Head of caudate nucleus (tissue), 42 donors: ENCODE measurements at regions not wholly inside any gene's neighbourhood (a gene's known extent, or its start where the extent isn't known, plus 50 kb on each side); places are given as distances from the start of the nearest gene placed in this dataset.
"Not testable (repeated sequence)": the region's sequence is repeated elsewhere in the genome, so short reads cannot be mapped to it uniquely, and the experiment has no call there.

Experiments used
- DNase-seq, 42 donors: peaks; one replicate each; pipeline versions ENCODE4 v3.0.0 to v3.0.0-alpha.2; 2020 to 2021; ENCODE audit warnings: mixed read lengths in 7 of 42
- intact Hi-C: fragments of 100-400 bp; cut with DNase I; formaldehyde crosslinking; loops from one replicate; pipeline ENCODE4 v1.15.0; 2022

DNA sequence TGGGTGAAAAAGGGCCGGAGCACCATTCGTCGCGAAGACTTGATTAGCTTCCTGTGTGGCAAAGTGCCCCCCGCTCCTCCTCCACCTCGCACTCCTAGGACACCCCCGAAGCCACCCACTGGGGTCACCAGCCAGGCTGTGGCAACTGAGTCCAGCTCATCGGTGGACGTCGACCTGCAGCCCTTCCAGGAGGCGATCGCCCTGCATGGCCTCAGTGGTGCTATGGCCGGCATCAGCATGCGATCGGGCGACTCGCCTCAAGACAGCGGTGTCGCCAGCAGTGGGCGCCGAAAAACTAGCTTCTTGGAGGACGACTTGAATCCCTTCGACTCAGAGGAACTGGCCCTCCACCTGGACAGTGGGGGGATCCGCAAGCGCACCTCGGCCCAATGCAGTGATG lies 126.8 kb upstream of the CXorf66 start:
- no peak for DNase-seq
- intact Hi-C loops: no loop called here

DNA sequence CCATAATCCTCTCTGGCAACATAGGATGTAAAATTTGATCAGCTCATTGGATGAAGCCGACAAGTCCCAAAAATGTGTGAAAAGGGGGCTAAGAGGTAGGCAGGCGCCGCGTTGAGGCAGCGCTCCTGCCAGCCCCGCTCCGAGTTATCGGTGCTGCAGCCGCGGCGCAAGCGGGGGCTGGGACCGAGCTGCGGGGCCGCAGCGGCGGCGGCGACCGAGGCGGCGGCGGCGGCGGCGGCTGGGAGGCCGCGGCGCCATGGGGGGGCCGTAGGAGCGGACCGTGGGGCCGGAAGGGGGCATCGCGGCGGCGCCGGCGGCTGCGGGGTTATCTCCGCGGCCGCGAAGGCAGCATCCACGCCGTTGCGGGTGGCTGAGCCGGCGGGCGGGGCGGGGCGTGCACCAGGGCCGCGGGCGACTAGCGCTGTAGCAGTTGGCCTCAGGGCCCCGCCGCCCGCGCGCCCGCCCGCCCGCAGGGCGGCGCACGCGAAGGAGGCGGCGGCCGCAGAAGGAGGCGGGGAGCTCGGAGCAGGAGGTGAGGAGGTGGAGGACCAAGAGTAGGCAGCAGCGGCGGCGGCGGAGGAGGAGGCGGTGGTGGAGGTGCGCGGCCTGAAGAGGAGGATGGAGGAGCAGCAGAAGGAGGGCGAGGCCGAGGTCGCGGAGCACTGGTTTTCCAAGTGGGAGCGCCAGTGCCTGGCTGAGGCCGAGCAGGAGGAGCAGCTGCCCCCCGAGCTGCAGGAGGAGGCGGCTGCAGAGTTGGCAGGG lies 126.0 kb upstream of the CXorf66 start:
- intact Hi-C loops: no loop called here
- peak in 36 of 42 donors; percentile 5 to 62 (median 32) for DNase-seq

DNA sequence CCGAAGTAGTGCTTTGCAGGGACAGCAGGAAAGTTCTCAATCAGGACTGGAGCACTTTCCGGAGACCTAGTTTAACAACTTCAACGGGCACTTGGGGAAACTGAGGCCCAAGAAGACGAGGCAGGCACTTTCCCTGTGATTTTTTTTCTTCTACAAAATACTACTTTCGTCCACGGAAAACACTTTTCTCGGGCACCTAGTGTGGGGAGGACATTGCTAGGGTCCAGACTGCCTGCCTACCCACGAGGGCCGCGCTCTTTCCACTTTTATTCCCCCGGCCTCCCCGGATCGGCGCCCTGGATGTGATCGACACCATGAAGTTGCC lies 125.4 kb upstream of the CXorf66 start:
- DNase-seq: peak in 6 of 42 donors; percentile 5 to 21 (median 12)
- intact Hi-C loops: no loop called here

DNA sequence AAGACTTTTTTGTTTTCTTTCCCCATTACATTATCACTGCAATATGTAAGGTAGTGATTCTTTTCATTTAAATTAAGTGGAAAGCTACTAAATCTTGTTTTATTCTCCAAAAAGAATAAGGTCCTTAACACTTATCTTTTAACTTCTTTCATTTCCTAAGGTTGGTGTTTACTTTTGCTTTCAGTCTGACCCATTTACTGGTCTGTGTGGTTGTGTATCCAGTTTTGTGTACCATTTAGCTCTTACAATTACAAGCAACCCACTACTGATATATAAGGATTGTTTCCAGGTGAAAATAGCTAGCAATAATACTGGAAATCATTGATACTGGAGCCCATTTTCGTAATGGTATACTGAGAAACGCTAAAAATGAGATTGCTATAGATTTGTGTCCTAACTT lies 123.1 kb upstream of the CXorf66 start:
- no peak for DNase-seq
- intact Hi-C loops: no loop called here

DNA sequence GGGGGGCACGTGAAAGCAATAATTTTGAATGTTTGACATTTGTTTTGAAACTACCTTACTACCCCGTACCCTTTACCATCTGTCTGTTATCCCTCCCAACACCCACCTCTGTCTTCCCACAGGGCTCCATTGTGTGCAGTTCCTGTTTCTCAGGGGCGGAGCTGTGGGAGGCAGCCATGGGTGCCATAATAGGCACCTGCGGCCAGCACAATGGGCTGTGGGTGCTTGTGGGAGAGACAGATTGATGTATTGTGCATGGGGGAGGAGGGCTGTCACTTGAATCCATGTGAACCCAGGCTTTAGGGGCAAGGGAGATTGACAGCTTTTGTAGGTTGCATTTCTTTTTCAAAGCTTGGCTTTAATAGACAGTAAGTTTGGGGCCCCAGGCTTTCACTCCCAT lies 122.6 kb upstream of the CXorf66 start:
- peak in 17 of 42 donors; percentile 1 to 47 (median 16) for DNase-seq
- intact Hi-C loops: no loop called here

DNA sequence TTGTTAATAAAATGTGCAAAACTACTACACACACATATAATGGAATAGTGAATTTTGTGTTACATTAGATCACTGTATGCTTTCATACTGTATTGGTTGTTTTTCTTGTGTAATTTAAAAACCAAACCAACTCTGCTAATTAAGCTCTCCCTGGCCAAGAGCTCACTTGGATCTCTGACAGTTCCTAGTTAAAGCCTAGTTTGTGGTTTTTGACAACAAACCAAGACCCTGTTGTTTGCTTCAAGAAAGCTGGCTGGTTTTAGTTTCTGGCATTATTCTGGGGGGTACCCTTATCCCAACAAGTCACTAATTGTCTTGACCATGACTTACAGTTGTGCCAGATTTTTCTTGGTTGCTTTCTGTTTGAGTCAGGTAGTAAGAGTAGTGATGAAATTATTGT lies 121.4 kb upstream of the CXorf66 start:
- no peak for DNase-seq
- intact Hi-C loops: no loop called here

DNA sequence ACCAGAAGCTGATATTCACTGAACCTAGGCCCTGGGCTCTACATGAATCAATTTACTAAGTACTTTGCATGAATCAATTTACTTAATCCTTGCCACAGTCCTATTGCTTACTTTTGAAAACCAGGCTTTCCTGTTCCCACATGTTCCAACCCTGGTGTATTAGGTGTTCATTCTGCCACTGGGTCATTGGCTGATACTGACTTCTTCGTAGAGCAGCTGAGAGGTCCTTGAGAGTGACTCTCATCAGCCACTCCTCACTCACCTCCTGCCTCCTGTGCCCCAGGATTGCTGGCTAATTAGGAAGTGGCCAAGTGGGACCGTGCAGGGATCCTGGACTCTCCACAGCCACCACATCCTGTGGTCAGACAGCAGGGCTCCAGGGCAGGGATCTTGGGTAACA lies 109.5 kb upstream of the CXorf66 start:
- intact Hi-C loops: loop anchor here (5.0 kb wide), 1 partner anchor 62 kb away; no protein-coding TSS in a partner anchor
- DNase-seq: not testable (repeated sequence)

DNA sequence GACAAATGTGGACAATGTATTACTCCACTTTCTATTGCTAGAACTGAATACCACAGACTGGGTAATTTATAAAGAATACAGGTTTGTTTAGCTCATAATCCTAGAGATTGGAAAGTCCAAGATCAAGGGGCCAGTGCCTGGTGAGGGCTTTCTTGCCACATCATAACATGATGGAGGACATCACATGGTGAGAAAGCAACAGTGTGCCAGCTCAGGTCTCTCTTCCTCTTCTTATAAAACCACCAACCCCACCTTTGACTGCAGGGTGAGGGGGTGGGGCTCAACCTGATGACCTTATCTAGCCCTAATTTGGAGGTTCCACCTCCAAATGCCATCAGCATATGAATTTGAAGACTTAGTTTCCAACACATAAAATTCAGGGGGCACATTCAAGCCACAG lies 105.7 kb upstream of the CXorf66 start:
- DNase-seq: no peak
- intact Hi-C loops: no loop called here

DNA sequence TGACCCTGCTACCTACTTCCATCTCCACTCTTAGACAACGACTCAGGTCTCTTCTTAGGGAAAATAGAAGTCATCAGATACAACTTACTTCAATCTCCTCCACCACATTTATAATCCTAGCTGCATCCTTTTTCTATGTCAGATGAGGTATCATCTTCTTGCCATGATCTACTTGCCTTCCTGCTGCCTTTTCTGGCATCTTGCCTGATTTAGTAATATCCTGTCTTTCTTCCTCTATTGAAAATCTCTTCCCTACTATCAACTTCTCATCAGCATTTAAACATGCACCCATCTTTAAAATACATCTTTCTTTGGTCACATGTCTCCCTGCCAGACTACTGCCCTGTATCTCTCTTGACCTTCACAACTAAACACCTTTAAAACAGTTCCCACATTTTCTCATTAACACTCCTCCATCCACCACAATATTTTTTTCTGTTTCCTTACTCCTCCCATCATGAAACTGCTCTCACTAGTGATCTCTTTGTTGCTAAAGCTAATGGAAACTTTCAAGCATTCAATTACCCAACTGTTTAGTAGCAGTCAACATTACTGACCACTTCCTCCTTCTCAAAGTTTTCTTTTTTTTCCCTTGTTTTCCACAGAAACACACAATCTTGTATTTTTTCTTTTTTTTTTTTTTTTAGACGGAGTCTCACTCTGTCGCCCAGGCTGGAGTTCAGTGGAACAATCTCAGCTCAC lies 100.8 kb upstream of the CXorf66 start:
- no peak for DNase-seq
- intact Hi-C loops: no loop called here

DNA sequence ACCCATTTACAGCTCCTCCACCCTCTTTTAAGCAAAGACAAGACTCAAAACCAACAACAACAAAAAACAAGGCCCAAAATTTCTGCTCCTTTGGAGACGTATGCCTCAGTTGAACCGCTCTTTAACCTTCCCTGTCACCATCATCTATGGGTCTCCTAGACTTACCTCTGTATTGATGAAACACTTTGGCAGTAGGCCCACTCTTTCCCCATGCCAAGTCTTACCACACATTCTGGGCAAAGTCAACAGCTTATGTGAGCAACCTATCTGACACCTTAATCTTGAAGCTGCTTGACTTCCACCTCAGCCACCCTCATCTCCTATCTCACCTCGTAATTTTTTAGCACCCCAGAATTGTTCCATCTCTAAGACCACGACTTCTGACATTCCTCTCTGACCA lies 99.7 kb upstream of the CXorf66 start:
- DNase-seq: no peak
- intact Hi-C loops: no loop called here

DNA sequence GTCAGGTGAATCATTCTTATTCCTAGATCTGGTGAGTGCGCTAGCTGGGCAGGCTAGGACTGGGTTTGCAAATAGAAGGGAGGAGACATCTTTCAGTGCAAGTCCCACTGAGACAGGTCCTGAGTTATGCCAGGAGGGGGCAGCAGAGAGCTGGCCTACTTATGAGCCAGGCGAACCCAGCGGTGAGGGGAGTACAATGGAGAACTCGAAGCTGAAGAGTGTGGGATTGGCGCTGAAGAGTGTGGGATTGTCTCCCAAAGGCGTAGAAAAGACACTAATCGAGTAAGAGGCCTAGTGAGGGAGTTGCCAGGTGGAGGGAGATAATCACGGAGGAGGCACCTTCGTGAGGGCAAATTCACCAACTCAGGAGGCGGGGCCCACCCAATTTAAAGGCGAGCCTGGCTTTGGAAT lies 91.7 kb upstream of the CXorf66 start:
- intact Hi-C loops: loop anchor here (10.0 kb wide), 3 partner anchors 68 to 608 kb away; no protein-coding TSS in a partner anchor
- peak; percentile 66 to 90 (median 82) for DNase-seq

DNA sequence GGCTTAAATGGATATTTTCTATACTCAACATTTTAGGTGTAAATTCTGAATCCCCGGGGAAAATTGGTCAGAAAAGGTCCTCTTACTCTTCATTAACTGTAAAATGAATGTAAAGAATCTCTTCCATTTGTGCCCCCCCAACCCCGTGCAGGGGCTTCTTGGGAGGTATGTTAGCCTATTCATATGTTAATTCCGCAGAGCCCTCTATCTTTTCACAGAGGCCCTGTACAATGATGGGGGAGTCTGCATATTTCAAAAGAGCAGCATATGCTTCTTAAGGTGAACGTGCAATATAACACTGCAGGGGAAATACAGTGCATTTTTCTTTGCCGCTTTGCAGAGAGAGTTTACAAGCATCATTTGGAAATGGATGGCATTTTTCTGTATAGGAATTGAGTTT lies 88.5 kb upstream of the CXorf66 start:
- intact Hi-C loops: loop anchor here (10.0 kb wide), 3 partner anchors 71 to 611 kb away; no protein-coding TSS in a partner anchor

DNA sequence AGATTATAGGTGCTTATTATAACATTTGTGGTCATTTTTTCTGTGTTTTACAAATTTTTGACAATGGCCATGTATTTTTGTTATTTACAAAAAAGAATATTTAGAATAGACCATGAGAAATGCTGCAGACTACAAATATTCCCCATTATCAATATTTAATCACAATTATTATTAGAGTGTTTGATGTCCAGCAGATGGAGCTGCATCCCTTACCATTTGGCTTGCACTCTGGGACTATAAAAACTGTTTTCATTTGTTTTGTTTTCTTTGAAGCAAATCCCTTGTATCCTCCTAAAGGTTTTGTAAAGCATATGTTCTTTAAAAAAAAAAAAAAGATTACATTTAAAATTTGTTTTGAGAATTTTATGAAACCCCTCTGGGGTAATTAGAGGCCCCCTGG lies 85.6 kb upstream of the CXorf66 start:
- intact Hi-C loops: loop anchor here (10.0 kb wide), 3 partner anchors 74 to 614 kb away; no protein-coding TSS in a partner anchor
- DNase-seq: peak in 3 of 42 donors; percentile 1 to 12 (median 2)

More for the DNA sequence above, 88.5 kb upstream of the CXorf66 start:
- DNase-seq: no peak

DNA sequence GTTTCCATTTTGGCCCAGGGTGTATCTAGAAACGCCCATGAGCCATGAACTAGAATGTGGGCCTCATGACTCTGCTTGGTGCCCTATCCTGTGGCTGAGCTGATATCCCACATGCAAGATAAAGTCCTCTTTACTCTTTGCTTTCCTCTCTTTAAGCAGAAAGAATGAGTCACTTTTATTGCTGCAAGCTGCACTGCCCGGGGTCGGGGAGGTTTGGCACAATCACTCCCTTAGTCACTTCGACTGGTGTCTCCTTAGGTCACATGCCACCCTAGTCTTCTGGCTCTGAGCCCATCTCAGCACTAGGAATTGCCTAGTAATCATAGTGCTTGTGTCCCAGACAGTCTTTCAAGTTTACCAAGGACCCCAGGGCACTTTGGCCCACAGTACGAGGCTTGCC lies 75.1 kb upstream of the CXorf66 start:
- intact Hi-C loops: no loop called here
- DNase-seq: no peak

DNA sequence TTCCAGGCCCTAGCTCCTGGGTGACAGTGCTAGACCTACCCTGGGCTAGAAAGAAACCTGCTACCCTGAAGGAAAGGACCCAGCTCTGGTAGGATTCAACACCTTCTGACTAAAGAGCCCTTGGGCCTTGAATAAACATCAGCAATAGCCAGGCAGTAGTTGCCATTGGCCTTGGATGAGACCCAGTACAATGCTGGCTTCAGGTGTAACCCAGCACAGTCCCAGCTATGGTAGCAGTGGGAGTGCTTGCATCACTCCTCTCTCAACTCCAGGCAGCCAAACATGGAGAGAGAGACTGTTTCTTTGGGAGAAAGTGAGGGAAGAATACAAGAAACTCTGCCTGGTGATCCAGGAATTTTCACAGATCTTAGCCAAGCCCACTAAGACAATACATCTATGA lies 73.5 kb upstream of the CXorf66 start:
- no peak for DNase-seq
- intact Hi-C loops: no loop called here

DNA sequence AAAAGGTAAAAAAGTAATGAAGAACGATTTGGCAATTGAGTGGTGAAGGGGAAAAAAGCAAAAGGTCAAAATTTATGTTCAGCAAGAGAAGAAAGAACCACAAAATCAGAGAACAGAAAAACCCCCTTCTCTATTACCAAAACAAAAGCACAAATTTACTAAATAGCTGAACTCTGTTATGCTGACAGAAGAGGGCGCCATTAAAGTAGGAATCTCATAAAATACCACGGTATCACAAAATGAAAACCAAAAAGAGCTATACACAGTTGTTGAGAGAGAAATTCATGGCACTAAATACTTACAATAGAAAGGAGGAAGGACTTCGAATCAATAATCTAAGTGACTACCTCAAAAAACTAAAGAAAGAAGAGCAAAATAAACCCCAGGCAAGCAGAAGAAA lies 69.6 kb upstream of the CXorf66 start:
- DNase-seq: no peak
- intact Hi-C loops: no loop called here

DNA sequence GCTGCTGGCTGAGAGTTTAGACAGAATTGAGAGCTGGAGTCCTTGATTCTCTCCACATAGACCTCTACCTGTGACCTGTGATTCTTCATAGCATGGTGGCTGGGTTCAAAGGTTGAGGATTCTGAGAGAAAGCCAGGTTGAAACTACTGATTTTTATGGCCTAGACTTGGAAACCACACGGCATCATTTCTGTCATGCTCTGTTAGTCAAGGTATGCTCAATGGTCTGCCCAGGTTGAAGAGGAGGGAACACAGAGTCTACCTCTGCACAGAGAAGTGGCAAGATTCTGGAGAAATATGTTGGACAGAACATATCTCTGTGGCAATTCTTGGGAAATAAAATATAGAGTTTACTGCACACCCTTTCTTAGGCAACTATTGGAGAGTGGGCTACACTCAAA lies 57.2 kb upstream of the CXorf66 start:
- no peak for DNase-seq
- intact Hi-C loops: no loop called here

DNA sequence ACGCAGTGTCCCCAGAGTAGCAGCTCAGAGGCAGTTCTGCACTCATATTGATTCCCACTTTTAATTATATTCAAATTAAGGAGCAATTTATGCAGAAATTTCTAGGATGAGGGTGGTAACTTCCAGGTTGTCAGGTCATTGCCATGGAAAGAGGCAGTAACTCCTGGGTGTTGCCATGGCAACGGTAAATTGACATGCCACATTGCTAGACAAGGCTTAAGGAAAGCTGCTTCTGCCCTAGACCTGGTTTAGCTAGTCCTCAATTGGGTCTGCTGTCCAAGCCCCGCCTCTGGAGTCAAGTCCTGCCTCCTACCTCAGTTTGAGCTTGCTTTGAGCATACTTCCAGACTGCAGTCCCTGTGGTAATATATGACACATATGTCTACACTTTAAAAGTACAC lies 53.8 kb upstream of the CXorf66 start:
- intact Hi-C loops: not testable (repeated sequence)
- peak in 12 of 42 donors; percentile 1 to 56 (median 22) for DNase-seq
